Fibroblast of villous mesenchyme (primary cell): ENCODE measurements at regions not wholly inside any gene's neighbourhood (a gene's known extent, or its start where the extent isn't known, plus 50 kb on each side); places are given as distances from the start of the nearest gene placed in this dataset.

Experiments
- DNase-seq: peaks from one replicate; pipeline ENCODE4 v3.0.0-alpha.2; 2010; ENCODE audit warnings: low read depth
- H3K4me3 ChIP-seq: 2 replicates; pipeline ENCODE4 v1.5.1; 2011; ENCODE audit warnings: low read depth, mild to moderate bottlenecking, low read length
- CTCF ChIP-seq: IDR thresholded peaks from 2 replicates; pipeline ENCODE4 v1.5.1; 2012; ENCODE audit warnings: low read depth, mild to moderate bottlenecking, low read length; ENCODE audit not compliant: insufficient read depth

GRCh38 chr6:170203212-170203611, 87.7 kb downstream of the DLL1 start:
- TF ChIP-seq CTCF = no peak
- DNase-seq = peak; percentile 63

DNA sequence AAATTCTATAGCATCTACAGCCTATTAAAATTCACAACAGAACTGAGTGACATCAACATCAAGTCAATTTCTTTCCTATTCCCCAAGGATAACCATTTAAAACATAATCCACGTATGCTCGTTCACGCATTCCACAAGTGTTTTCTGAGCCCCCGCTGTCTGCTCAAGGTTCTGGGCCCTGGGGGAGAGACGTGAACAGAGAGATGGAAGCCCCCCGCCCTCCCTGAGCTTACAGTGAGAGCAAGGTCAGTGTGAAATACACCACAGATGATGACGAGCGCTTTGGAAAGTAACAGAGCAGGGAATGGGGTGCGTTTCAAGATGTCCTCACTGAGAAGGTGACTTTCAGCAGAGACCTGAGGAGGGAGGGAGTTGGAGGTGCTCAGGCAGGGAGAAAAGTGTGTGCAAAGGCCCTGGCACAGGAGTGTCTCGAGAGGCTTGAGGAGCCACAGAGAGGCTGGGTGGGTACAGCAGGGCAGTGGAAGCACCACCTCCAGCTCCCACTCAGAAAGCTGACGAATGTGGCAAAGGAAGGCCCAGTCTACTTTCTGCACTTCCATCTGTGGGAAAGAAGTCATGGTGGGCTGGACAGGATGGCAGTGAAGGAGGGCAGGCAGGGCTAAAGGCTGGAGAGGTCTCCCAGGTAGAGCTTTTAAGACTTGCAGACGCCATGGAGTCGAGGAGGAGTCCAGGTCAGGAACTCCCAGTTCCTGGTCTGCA, 88.3 kb downstream of the DLL1 start:
- H3K4me3 ChIP-seq = no peak overlapping the region
- no peak for TF ChIP-seq CTCF
- DNase-seq = no peak

More at GRCh38 chr6:170203212-170203611, 87.7 kb downstream of the DLL1 start:
- no peak overlapping the region for H3K4me3 ChIP-seq

DNA sequence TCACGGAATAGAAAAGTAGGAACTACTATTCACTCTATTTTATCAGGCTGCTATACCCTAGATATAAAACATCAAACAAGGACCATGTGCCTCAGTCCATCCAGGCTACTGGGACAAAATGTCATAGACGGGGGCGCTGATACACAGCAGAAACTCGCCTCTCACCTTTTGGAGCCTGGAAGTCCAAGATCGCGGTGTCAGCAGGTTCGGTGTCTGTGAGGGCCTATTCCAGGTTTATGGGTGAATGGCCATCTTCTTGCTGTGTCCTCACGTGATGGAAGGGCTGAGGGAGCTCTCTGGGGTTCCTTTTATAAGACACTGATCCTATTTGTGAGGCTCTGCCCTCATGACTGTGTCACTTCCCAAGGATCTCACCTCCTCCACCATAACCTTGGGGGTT, 89.5 kb downstream of the DLL1 start:
- no peak for TF ChIP-seq CTCF
- no peak for DNase-seq
- no peak overlapping the region for H3K4me3 ChIP-seq

- DNase-seq = peak; percentile 30
- TF ChIP-seq CTCF = no peak
- no peak overlapping the region for H3K4me3 ChIP-seq
Measured at GRCh38 chr6:170200458-170200891, 90.4 kb downstream of the DLL1 start.

- no peak overlapping the region for H3K4me3 ChIP-seq
- no peak for DNase-seq
- TF ChIP-seq CTCF = no peak
Measured at GRCh38 chr6:170199716-170200115, 91.2 kb downstream of the DLL1 start.

GRCh38 chr6:170198298-170198697, 92.6 kb downstream of the DLL1 start:
- DNase-seq = no peak
- H3K4me3 ChIP-seq = no peak overlapping the region
- no peak for TF ChIP-seq CTCF
